LNCAP (cell line): ENCODE measurements at regions not wholly inside any gene's neighbourhood (a gene's known extent, or its start where the extent isn't known, plus 50 kb on each side); places are given as distances from the start of the nearest gene placed in this dataset.

ENCODE experiments used
- CTCF ChIP-seq: fragments of 450-650 bp; IDR thresholded peaks from 2 replicates; pipeline ENCODE4 v1.5.1; 2017; ENCODE audit warnings: mild to moderate bottlenecking

- TF ChIP-seq CTCF, result no peak
Observed at GRCh38 chr2:136386046-136386445, 268.1 kb upstream of the CXCR4 start.

- peak; percentile 70 for TF ChIP-seq CTCF
Observed at GRCh38 chr2:136384531-136385303, 266.8 kb upstream of the CXCR4 start.

GRCh38 chr2:136383167-136383566 is 265.2 kb upstream of the CXCR4 start:
- TF ChIP-seq CTCF, result no peak

GRCh38 chr2:136381722-136382633 is 264.0 kb upstream of the CXCR4 start:
- no peak for TF ChIP-seq CTCF

- TF ChIP-seq CTCF, result no peak
Observed at GRCh38 chr2:136381245-136381644, 263.3 kb upstream of the CXCR4 start.

GRCh38 chr2:136378712-136379595 is 261.0 kb upstream of the CXCR4 start:
- TF ChIP-seq CTCF, result peak; percentile 69
